Duodenal mucosa (tissue), 2 donors: ENCODE measurements at regions not wholly inside any gene's neighbourhood (a gene's known extent, or its start where the extent isn't known, plus 50 kb on each side); places are given as distances from the start of the nearest gene placed in this dataset.
"Not testable (repeated sequence)": the region's sequence is repeated elsewhere in the genome, so short reads cannot be mapped to it uniquely, and the experiment has no call there.

Experiments
- H3K27ac ChIP-seq: one replicate; pipeline ENCODE4 v1.7.0; 2013; ENCODE audit warnings: low read depth, low read length
- H3K27me3 ChIP-seq, 2 donors: one replicate each; pipeline ENCODE4 v1.7.0; 2013; ENCODE audit warnings: low read length in 2 of 2, control low read depth in 1 of 2; ENCODE audit not compliant: insufficient read depth in 2 of 2, control insufficient read depth in 1 of 2
- H3K36me3 ChIP-seq, 2 donors: one replicate each; pipeline ENCODE4 v1.7.0; 2013; ENCODE audit warnings: low read length in 2 of 2, control low read depth in 1 of 2; ENCODE audit not compliant: insufficient read depth in 2 of 2, control insufficient read depth in 1 of 2
- H3K4me1 ChIP-seq, 2 donors: one replicate each; pipeline ENCODE4 v1.7.0; 2013; ENCODE audit warnings: low read length in 2 of 2, control low read depth in 1 of 2; ENCODE audit not compliant: insufficient read depth in 2 of 2, control insufficient read depth in 1 of 2
- H3K4me3 ChIP-seq, 2 donors: one replicate each; pipeline ENCODE4 v1.7.0; 2013; ENCODE audit warnings: low read length in 2 of 2, low read depth in 1 of 2
- H3K9ac ChIP-seq, 2 donors: one replicate each; pipeline ENCODE4 v1.7.0; 2013; ENCODE audit warnings: low read length in 2 of 2, low read depth in 1 of 2
- H3K9me3 ChIP-seq, 2 donors: one replicate each; pipeline ENCODE4 v1.7.0; 2013; ENCODE audit warnings: low read length in 2 of 2, control low read depth in 1 of 2; ENCODE audit not compliant: control insufficient read depth in 1 of 2

- Histone ChIP-seq H3K9ac (no peak overlapping the region), H3K4me1 (no peaks in the 10 kb centered on the region), H3K4me3 (no peak overlapping the region), H3K27me3 (no peaks in the 10 kb centered on the region), H3K27ac (no peak overlapping the region), H3K36me3 (no peaks in the 10 kb centered on the region), H3K9me3 (no peaks in the 10 kb centered on the region)
These were observed 75.3 kb upstream of the SYT10 start for GRCh38 chr12:33514893-33515292.

- Histone ChIP-seq H3K36me3 (no peaks in the 10 kb centered on the region), H3K4me3 (no peak overlapping the region), H3K9ac (no peak overlapping the region), H3K9me3 (no peaks in the 10 kb centered on the region), H3K27me3 (no peaks in the 10 kb centered on the region), H3K4me1 (no peaks in the 10 kb centered on the region), H3K27ac (no peak overlapping the region)
These were observed 79.9 kb upstream of the SYT10 start for GRCh38 chr12:33519566-33519965.

- not testable (repeated sequence) for H3K27ac ChIP-seq, H3K9me3 ChIP-seq, H3K36me3 ChIP-seq, H3K27me3 ChIP-seq, H3K9ac ChIP-seq, H3K4me1 ChIP-seq
- peak overlapping the region; percentile 50 to 75 for H3K4me3 ChIP-seq
These were observed 81.1 kb upstream of the SYT10 start for GRCh38 chr12:33520505-33521302.

- H3K27ac ChIP-seq = no peak overlapping the region
- H3K36me3 ChIP-seq = no peaks in the 10 kb centered on the region
- no peaks in the 10 kb centered on the region for H3K27me3 ChIP-seq
These were observed 89.4 kb upstream of the SYT10 start for GRCh38 chr12:33529031-33529430.

GRCh38 chr12:33529810-33530209 is 90.2 kb upstream of the SYT10 start:
- no peak overlapping the region for H3K9ac ChIP-seq
- no peaks in the 10 kb centered on the region for H3K27me3 ChIP-seq
- H3K36me3 ChIP-seq = no peaks in the 10 kb centered on the region
- H3K4me1 ChIP-seq = no peaks in the 10 kb centered on the region
- no peak overlapping the region for H3K4me3 ChIP-seq
- H3K9me3 ChIP-seq = no peaks in the 10 kb centered on the region
- no peak overlapping the region for H3K27ac ChIP-seq

More at GRCh38 chr12:33529031-33529430, 89.4 kb upstream of the SYT10 start:
- no peak overlapping the region for H3K4me3 ChIP-seq
- H3K9me3 ChIP-seq = no peaks in the 10 kb centered on the region
- H3K9ac ChIP-seq = no peak overlapping the region
- no peaks in the 10 kb centered on the region for H3K4me1 ChIP-seq

GRCh38 chr12:33531261-33531660 is 91.6 kb upstream of the SYT10 start:
- Histone ChIP-seq H3K9ac (no peak overlapping the region), H3K9me3 (no peaks in the 10 kb centered on the region), H3K27ac (no peak overlapping the region), H3K27me3 (no peaks in the 10 kb centered on the region), H3K4me3 (no peak overlapping the region), H3K36me3 (no peaks in the 10 kb centered on the region), H3K4me1 (no peaks in the 10 kb centered on the region)

- H3K4me1 ChIP-seq = no peaks in the 10 kb centered on the region
- no peak overlapping the region for H3K4me3 ChIP-seq
- H3K36me3 ChIP-seq = no peaks in the 10 kb centered on the region
- no peak overlapping the region for H3K9ac ChIP-seq
- H3K27me3 ChIP-seq = no peaks in the 10 kb centered on the region
- no peak overlapping the region for H3K27ac ChIP-seq
- H3K9me3 ChIP-seq = no peaks in the 10 kb centered on the region
These were observed 93.9 kb upstream of the SYT10 start for GRCh38 chr12:33533527-33533926.

- Histone ChIP-seq H3K27ac (no peak overlapping the region), H3K4me3 (no peak overlapping the region), H3K36me3 (no peaks in the 10 kb centered on the region), H3K9me3 (no peaks in the 10 kb centered on the region), H3K9ac (no peak overlapping the region), H3K4me1 (no peaks in the 10 kb centered on the region), H3K27me3 (no peaks in the 10 kb centered on the region)
These were observed 96.8 kb upstream of the SYT10 start for GRCh38 chr12:33536431-33536830.

GRCh38 chr12:33546004-33546403 is 106.4 kb upstream of the SYT10 start:
- no peak overlapping the region for H3K27ac ChIP-seq
- no peak overlapping the region for H3K9ac ChIP-seq
- H3K27me3 ChIP-seq = no peaks in the 10 kb centered on the region

GRCh38 chr12:33547084-33547483 is 107.5 kb upstream of the SYT10 start:
- no peaks in the 10 kb centered on the region for H3K36me3 ChIP-seq
- no peaks in the 10 kb centered on the region for H3K27me3 ChIP-seq
- H3K9ac ChIP-seq = no peak overlapping the region
- no peak overlapping the region for H3K4me3 ChIP-seq
- no peak overlapping the region for H3K27ac ChIP-seq
- H3K9me3 ChIP-seq = peaks cover 0 to under 1% of the 10 kb centered on the region in 2 donors
- no peaks in the 10 kb centered on the region for H3K4me1 ChIP-seq

More at GRCh38 chr12:33546004-33546403, 106.4 kb upstream of the SYT10 start:
- peaks cover 0 to 4% of the 10 kb centered on the region in 2 donors for H3K9me3 ChIP-seq
- no peaks in the 10 kb centered on the region for H3K36me3 ChIP-seq
- H3K4me3 ChIP-seq = no peak overlapping the region
- no peaks in the 10 kb centered on the region for H3K4me1 ChIP-seq
